T-helper 2 cell treated with Interferon-gamma antibody and Interleukin-4, amounts not matched to agents 100 ng/mL and 5 ng/mL, for 36 hours (primary cell): ENCODE measurements at regions not wholly inside any gene's neighbourhood (a gene's known extent, or its start where the extent isn't known, plus 50 kb on each side); places are given as distances from the start of the nearest gene placed in this dataset.
"Not testable (repeated sequence)": the region's sequence is repeated elsewhere in the genome, so short reads cannot be mapped to it uniquely, and the experiment has no call there.

Experiments used
- intact Hi-C: fragments of 100-400 bp; cut with micrococcal nuclease; formaldehyde crosslinking; loops from one replicate; pipeline ENCODE4 v1.15.1; 2023

- intact Hi-C loops = no loop called here
Measured at GRCh38 chr6:8855411-8855810, 420.1 kb upstream of the SLC35B3 start.

- intact Hi-C loops = no loop called here
Measured at GRCh38 chr6:8852332-8852731, 417.0 kb upstream of the SLC35B3 start.

DNA sequence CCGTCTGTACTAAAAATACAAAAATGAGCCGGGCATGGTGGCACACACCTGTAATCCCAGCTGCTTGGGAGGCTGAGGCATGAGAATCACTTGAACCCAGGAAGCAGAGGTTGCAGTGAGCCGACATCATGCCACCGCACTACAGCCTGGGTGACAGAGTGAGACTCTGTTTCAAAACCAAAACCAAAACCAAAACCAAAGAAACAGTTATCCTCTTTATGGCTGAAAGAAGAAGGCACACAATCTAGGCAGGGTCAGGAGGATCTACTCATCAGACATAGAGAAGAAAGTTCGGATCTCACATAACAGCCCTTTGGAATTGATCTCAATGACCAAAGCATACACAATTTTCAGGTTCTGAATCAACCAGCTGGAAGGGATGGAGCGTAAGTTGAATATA lies 411.3 kb upstream of the SLC35B3 start:
- intact Hi-C loops = not testable (repeated sequence)

DNA sequence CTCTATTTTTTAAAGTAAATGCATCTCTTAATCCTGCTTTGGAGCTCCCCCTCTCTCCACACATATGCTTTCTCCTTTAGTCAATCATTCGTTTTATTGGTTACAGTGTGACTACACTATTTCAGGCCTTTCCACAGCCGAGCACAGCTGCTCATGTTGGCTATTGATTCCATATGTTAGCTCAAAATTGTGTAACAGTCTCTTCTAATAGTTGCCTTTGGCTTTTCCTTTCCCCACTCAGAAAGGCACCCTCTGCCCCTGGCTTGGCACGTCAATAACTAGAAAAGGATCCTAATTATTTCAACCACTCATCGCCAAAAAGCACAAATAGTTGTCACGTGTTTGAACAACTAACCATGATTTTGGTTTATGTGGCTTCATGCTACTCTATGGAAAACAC lies 410.3 kb upstream of the SLC35B3 start:
- intact Hi-C loops = no loop called here

GRCh38 chr6:8844968-8845367 lies 409.6 kb upstream of the SLC35B3 start:
- intact Hi-C loops = no loop called here

GRCh38 chr6:8839626-8840025 lies 404.3 kb upstream of the SLC35B3 start:
- intact Hi-C loops = no loop called here

DNA sequence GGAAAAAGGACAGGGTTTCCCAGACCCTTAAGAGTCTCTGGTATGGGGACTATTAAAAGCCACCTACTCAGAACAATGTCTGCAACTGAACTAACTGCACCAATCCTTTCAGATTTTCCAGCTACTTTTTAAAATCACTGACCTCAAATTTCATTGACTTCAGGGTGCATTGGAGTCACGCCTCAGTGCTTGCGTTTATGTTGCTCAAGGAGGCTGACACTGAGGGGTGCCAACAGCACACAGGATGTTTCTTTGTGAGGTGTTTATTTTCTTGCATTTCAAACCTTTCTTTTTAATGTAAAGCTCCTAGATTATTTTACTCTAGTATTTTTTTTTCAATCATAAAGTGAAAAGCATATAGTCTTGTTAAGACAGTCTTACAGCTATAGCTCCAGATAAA lies 402.0 kb upstream of the SLC35B3 start:
- intact Hi-C loops = no loop called here

DNA sequence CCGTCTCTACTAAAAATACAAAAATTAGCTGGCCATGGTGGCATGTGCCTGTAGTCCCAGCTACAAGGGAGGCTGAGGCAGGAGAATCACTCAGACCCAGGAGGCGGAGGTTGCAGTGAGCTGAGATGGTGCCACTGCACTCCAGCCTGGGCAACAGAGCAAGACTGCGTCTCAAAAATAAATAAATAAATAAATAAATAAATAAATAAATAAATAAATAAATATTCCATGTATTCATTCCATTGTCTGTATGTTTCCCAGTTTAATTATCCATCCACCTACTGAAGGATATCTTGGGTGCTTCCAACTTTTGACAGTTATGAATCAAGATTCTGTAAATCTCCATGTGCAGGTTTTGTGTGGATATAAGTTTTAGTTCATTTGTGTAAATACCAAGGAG lies 397.4 kb upstream of the SLC35B3 start:
- intact Hi-C loops = not testable (repeated sequence)

- intact Hi-C loops = no loop called here
Measured at GRCh38 chr6:8831366-8832152, 396.2 kb upstream of the SLC35B3 start.

DNA sequence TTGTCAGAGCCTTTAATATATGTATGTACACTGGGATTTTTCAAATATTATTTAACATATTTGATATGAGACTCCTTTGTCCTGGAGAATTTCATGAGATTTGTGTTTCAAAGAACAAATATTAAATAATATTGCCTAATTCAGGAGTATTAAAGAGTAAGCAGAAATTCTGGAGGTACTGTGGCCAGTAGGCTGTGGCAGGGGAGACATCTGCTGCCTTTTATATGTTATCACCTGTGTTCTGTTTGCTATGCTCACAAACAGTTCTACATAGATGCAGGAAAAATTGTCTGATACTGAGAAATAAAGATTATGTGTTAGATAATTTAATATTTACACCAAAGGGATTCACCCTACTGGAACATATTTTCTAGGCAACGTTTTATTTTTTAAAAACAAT lies 395.4 kb upstream of the SLC35B3 start:
- intact Hi-C loops = no loop called here

DNA sequence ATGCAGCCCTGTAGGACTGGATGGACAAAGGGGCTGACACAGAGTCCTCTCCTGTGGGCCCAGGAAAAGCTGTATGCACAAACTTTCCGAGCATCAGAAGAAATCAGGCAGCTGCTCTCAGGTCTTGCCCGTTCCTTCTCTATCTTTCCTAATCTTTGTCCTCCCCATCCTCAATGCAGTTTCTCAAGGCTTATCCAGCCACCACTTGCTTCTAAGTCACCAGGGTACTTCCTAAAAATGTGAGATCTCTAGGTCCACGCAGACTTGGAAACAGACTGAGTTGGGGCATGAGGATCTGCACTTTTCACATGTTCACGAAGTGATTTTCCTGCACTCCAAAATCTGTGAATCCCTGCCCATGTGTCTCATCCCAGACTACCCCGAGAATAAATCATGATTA lies 394.5 kb upstream of the SLC35B3 start:
- intact Hi-C loops = no loop called here

- intact Hi-C loops = no loop called here
Measured at GRCh38 chr6:8829296-8829695, 394.0 kb upstream of the SLC35B3 start.

DNA sequence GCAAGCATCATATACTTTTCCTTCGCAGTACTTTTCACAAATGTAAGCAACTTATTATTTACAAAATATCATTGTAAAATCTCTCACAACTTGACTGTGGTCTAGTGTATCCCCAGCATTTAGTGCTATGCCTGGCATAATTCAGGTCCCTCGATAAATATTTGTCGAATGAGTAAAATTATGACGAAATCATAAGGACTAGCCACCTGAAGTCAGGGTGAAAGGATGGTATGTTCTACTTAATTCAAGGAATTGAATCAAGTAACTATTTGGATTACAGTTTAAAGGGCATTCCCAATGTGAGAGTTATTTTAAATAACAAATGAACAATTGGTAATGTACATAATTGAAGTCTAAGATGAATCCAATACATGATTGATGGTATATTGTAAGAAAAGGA lies 393.0 kb upstream of the SLC35B3 start:
- intact Hi-C loops = no loop called here

GRCh38 chr6:8825726-8826125 lies 390.4 kb upstream of the SLC35B3 start:
- intact Hi-C loops = no loop called here

DNA sequence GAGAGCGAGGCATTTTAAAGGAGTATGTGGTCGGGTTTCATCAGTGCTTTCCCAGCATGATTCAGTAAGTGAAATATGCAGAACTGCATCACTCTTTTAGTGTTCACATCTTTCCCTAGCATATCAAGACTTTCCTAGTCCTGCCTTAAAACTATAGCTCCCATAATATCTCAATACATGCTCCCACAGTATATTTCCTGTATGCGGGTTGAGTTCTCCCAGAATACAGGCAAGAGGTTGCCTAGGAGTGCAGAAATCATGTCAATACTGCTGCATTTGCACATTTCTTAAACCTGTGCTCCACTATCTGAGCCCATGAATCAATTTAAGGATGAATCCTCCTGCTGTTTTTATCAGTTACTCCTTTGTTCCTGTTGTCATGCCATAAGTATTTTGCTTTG lies 386.6 kb upstream of the SLC35B3 start:
- intact Hi-C loops = no loop called here

DNA sequence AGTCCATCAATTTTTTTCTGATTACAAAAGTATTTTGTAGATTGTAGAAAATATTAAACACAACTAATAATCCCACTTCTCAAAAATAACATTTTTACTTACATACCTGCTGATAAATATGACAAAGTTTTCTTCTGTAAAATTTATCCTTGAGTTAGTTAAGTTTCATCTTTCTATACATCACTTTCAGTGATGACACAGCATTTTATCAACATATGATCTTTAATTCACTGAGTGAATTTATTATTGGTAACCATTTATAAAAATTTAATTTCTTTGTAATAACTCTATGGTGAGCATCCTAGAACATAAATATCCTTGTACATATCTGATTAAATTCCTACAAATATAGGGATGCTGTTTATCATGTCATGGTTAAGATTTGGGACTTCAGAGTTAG lies 385.0 kb upstream of the SLC35B3 start:
- intact Hi-C loops = no loop called here

DNA sequence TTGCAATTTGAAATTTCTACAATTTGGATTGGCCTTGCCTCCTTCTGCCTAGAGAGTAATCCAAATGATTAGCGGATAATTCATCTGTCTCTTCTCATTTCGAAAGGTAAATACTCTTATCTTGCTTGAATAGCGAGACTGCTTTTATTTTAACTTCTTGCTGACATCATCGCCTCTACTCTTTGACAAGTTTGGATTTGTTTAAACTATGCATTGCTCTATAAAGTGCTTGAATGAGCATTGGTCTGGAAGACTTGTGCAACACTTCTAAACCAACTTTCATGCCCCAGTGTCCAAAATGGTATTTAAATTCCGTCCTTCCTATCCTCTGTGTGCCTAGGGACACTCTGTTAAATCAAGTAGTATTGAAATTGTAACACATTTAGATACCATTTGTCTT lies 384.1 kb upstream of the SLC35B3 start:
- intact Hi-C loops = no loop called here

DNA sequence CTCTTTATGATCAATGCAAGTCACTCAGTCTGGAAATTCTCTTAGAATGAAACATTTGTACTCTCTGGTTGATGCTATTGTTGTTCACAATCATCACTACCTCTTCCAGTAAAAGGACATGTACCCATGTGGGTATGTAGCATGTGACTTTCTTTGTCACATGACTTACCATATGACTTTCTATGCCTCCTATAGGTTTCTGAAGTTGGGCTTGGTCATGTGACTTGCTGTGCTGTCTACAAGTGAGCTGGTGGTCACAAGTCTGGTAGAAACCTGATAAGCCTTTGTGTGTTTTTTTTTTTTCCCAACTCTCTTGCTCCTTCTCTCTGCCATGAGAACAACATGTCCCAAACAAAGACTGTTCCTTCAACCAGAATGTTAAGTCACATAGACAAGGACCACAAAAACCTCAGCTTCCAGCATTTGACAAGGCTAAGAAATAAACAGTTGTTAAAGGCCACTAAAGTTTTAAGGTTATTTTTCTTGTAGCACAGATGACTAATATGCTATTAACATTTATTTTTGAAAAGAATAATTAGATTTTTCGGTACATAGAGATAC lies 379.2 kb upstream of the SLC35B3 start:
- intact Hi-C loops = no loop called here

- intact Hi-C loops = no loop called here
Measured at GRCh38 chr6:8810325-8810724, 375.0 kb upstream of the SLC35B3 start.

DNA sequence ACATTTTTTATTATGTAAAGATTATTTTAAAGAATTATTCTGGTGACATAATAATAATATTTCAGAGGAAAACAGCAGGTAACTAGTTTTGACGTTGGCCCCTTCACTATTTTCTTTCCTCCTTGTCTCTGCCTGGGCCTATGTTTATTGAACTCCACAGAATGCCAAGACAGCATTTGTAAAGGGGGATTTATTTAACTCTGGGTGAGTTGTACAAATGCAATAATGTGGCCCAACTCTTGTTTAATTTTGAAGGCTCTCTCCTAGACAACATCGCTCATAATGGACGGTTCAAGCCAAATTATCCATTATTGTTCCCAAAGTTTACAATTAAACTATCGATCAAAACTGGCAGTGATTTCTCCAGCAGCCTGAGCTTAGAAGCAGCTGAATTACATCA lies 374.3 kb upstream of the SLC35B3 start:
- intact Hi-C loops = no loop called here

GRCh38 chr6:8803181-8803760 lies 367.9 kb upstream of the SLC35B3 start:
- intact Hi-C loops = no loop called here

GRCh38 chr6:8802397-8802796 lies 367.1 kb upstream of the SLC35B3 start:
- intact Hi-C loops = not testable (repeated sequence)

- intact Hi-C loops = no loop called here
Measured at GRCh38 chr6:8794420-8794819, 359.1 kb upstream of the SLC35B3 start.
